HEK293 (cell line): ENCODE measurements at regions not wholly inside any gene's neighbourhood (a gene's known extent, or its start where the extent isn't known, plus 50 kb on each side); places are given as distances from the start of the nearest gene placed in this dataset.

ENCODE experiments used
- CTCF ChIP-seq: fragments of 450-650 bp; formaldehyde crosslinking; IDR thresholded peaks from 2 replicates; pipeline ENCODE4 v1.5.1; 2016; ENCODE audit warnings: missing biosample characterization, missing genetic modification characterization
- KLF10 ChIP-seq: fragments of 450-650 bp; IDR thresholded peaks from 2 replicates; pipeline ENCODE4 v1.5.1; 2018; ENCODE audit warnings: missing biosample characterization, mild to moderate bottlenecking, missing genetic modification characterization
- PRDM1 ChIP-seq: fragments of 450-650 bp; formaldehyde crosslinking; IDR thresholded peaks from 2 replicates; pipeline ENCODE4; 2016; ENCODE audit warnings: missing biosample characterization, missing genetic modification characterization
- TCF7L2 ChIP-seq: IDR thresholded peaks from 2 replicates; pipeline ENCODE4 v1.6.1; 2011; ENCODE audit warnings: low read depth, mild to moderate bottlenecking, inconsistent platforms, low read length, moderate library complexity, borderline replicate concordance
- ZNF175 ChIP-seq: fragments of 450-650 bp; formaldehyde crosslinking; IDR thresholded peaks from 2 replicates; pipeline ENCODE4 v1.5.1; 2016; ENCODE audit warnings: missing biosample characterization, missing genetic modification characterization

- TF ChIP-seq TCF7L2: no peak
- no peak for TF ChIP-seq CTCF (tag by site-specific recombination)
- TF ChIP-seq PRDM1: no peak
- no peak for TF ChIP-seq ZNF175
- TF ChIP-seq KLF10 (tag by site-specific recombination): no peak
Observed at GRCh38 chr4:180770265-180770664, 1472.9 kb upstream of the TENM3 start.
